ENCODE measurements at regions not wholly inside any gene's neighbourhood (a gene's known extent, or its start where the extent isn't known, plus 50 kb on each side); places are given as distances from the start of the nearest gene placed in this dataset.

DNA sequence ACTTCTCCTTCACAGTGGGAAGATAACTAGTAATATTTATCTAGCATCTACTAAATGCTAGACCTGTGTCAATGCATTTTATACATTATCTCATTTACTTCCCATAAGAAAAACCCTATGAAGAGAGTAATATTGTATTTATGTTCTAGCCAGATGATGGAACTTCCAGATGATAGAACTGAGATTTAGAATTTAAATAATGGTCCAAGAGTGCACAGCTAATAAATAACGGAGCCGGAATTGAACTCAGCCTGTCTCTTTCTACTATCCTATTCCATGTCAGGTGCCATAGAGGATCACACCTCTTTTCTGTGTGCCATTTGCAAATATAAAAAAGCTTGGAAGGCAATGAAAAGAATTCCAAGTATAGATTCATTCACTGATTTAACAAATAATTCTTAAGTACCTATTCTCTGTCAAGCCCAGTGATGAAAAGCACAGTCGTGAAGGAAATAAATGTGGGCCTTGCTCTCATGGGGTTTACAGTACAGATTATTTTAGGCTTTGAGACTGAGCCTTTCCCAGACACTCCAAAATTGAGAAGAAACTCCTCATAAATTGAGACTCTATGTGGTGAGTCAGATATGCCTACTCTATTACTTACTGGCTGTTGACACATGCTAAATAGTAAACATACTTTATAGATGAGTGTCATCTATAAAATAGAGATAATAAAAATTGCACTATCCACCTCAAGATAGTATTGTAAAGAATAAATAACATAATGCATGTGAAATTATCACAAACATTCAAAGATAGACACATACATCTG, 378.0 kb upstream of the PRMT6 start:
- no peak for DNase-seq (ENCODE audit: low read depth)

GRCh38 chr1:106680216-106680615, 376.3 kb upstream of the PRMT6 start:
- DNase-seq (ENCODE audit: low read depth) = no peak

GRCh38 chr1:106680776-106681344, 375.6 kb upstream of the PRMT6 start:
- DNase-seq (ENCODE audit: low read depth) = no peak

DNA sequence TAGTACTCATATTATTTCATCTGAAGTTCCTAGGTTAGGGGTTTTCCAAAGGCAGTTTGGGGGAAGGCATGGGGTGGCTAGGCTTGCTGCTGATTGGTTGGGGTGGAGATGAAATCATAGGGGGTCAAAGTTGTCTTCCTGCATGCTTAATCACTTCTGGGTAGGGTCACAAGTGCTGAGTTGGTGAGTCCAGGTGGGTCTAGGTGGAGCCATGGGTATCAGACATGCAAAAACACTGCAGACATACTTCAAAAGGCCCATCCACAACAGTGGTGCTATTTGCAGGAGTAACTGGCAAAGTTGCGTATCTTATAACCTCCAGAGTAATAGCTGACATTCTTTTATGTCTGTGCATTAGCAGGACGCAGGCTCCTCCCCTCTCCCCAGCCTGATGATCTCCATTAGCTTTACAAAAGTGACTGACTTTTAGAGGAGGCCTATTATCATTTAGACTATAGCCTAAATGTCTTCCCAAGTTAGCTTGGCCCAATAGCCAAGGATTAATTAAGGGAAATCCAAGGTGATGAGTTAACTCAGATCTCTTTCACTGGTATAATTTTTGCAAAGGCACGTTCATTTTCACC, 374.4 kb upstream of the PRMT6 start:
- DNase-seq (ENCODE audit: low read depth) = no peak

GRCh38 chr1:106688446-106688845, 368.0 kb upstream of the PRMT6 start:
- DNase-seq (ENCODE audit: low read depth) = no peak

GRCh38 chr1:106698660-106699059, 357.8 kb upstream of the PRMT6 start:
- DNase-seq (ENCODE audit: low read depth) = no peak

DNA sequence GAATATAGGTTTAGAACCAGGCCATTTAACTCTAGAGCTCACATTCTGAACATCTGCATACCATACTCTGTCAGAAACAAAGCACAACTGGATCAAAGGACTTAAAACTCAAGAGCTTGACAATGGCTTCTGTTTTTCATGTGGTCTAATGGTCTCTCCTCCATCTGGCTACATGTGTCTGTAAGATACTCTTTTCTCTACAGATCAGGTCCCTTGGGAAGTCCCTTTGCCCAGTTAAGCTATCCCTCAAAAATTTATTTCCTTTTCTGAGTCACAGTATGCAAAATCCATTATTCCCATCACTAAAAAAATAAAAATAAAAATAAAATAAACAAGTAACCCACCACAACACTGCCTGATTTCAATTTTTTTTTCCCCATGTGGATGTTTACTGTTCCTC, 357.0 kb upstream of the PRMT6 start:
- DNase-seq (ENCODE audit: low read depth) = no peak

GRCh38 chr1:106700211-106700610, 356.3 kb upstream of the PRMT6 start:
- no peak for DNase-seq (ENCODE audit: low read depth)

GRCh38 chr1:106705971-106706370, 350.5 kb upstream of the PRMT6 start:
- no peak for DNase-seq (ENCODE audit: low read depth)

GRCh38 chr1:106717591-106717990, 338.9 kb upstream of the PRMT6 start:
- DNase-seq (ENCODE audit: low read depth) = no peak

DNA sequence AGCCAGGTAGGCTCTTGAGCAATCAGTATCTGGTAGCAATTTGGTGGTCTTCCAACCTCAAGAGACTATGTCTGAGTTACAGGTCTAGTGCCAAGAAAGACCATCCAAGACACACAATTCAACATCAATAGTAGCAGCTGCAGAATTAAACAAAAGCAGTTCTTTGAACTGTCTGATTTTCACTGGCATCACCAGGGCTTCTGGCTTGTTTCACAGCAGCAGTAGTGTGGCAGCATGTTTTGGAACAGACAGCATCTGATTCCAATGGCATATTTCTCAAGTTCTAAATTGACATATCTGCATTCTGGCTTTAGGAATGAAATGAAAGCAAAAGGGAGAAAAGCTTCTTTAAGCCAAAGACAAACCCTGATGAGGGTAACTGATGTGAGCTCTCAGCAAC, 334.7 kb upstream of the PRMT6 start:
- no peak for DNase-seq (ENCODE audit: low read depth)

GRCh38 chr1:106722466-106722865, 334.0 kb upstream of the PRMT6 start:
- DNase-seq (ENCODE audit: low read depth) = no peak

- DNase-seq (ENCODE audit: low read depth) = no peak
Measured at GRCh38 chr1:106727171-106727570, 329.3 kb upstream of the PRMT6 start.

DNA sequence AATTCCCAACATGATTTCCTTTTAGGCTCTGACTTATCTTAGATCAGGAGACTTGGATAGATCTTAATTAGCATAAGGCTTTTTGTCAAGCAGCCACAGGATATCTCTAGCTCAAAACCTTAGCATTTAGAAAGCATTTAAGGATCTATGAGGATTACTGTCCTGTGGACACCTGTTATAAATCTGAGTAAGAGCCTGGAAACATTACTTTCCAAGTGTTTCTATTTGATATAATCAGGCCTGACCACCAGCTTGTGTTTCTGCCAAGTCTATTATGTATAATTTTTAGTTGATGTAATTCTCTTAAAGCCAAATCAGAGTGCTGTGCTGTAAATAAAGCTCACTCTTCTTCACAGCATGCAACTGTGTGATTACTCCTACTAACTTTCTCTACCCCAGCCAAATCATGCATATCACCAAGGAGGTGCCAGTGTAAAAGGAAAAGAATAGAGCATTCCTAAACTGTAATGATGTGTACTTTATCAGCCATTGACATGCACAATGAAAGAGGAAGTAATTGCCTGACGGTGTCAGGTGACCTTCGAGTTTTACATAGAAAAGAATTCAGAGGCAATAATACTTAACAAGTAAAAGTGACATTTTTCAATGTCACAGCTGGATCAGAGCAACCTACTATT, 309.9 kb upstream of the PRMT6 start:
- DNase-seq (ENCODE audit: low read depth) = no peak

- no peak for DNase-seq (ENCODE audit: low read depth)
Measured at GRCh38 chr1:106747232-106747631, 309.2 kb upstream of the PRMT6 start.

GRCh38 chr1:106747791-106748190, 308.7 kb upstream of the PRMT6 start:
- no peak for DNase-seq (ENCODE audit: low read depth)

DNA sequence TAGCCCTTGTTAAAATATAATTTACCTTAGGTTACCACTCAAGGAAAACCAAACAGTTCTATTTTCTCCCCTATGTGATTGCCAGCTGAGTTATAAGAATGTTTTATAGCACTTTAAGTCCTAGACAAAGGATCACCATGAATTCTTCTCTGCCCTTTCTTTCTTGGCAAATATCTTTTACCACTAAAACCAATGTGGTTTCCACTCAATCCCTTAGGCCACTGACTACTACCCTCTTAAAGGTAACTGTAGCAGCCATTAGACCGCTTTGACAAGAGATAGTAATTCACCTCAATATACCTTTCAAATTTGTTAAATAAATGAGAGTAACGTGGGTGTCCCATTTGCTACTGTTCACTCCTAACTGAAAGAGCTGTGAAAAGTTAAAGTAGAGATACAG, 307.9 kb upstream of the PRMT6 start:
- no peak for DNase-seq (ENCODE audit: low read depth)

- DNase-seq (ENCODE audit: low read depth) = no peak
Measured at GRCh38 chr1:106749491-106749890, 307.0 kb upstream of the PRMT6 start.

- no peak for DNase-seq (ENCODE audit: low read depth)
Measured at GRCh38 chr1:106749906-106750305, 306.6 kb upstream of the PRMT6 start.

- no peak for DNase-seq (ENCODE audit: low read depth)
Measured at GRCh38 chr1:106751002-106751401, 305.5 kb upstream of the PRMT6 start.

DNA sequence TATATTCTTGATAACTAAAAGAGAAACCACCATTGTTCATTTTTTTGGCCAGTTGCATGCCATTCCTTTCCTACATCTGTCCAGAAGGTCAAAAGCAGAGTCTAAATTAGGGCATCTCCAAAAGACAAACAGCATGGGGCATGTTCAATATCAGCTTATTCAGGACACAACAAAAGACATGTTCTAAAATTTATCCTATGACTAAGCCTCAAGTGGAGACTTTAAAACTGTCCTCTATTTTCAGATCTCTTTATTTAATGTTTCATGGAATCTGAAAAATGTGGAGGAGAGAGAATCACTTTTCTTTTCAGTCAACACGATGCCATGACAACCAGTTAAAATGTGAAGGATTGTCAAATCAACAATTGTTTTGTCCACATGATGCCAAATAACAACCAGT, 303.4 kb upstream of the PRMT6 start:
- no peak for DNase-seq (ENCODE audit: low read depth)

- no peak for DNase-seq (ENCODE audit: low read depth)
Measured at GRCh38 chr1:106754957-106755356, 301.5 kb upstream of the PRMT6 start.
